Stomach (tissue), 4 donors: ENCODE measurements at regions not wholly inside any gene's neighbourhood (a gene's known extent, or its start where the extent isn't known, plus 50 kb on each side); places are given as distances from the start of the nearest gene placed in this dataset.
"Not testable (repeated sequence)": the region's sequence is repeated elsewhere in the genome, so short reads cannot be mapped to it uniquely, and the experiment has no call there.

Source experiments
- CTCF ChIP-seq, 7 experiments: fragments of 450-650 bp in 4 of 7; fragments of 200-600 bp in 3 of 7; sonication (generic) in 3 of 7; IDR thresholded peaks; one replicate each; pipeline ENCODE4 v1.5.1; 2016 to 2019; ENCODE audit warnings: antibody characterized with exemption in 7 of 7, control low read depth in 2 of 7, mild to moderate bottlenecking in 1 of 7
- EP300 ChIP-seq: sonication (generic); formaldehyde crosslinking; IDR thresholded peaks from one replicate; pipeline ENCODE4 v1.6.1; 2017; ENCODE audit warnings: antibody characterized with exemption
- POLR2AphosphoS5 ChIP-seq, 3 donors: sonication (generic); formaldehyde crosslinking; IDR thresholded peaks; one replicate each; pipeline ENCODE4 v1.6.1; 2016; ENCODE audit warnings: antibody characterized with exemption in 3 of 3

GRCh38 chr3:155998173-155998572, 122.2 kb upstream of the KCNAB1 start:
- not testable (repeated sequence) for TF ChIP-seq POLR2AphosphoS5 (IDR thresholded peaks at IDR 0.05); CTCF (IDR thresholded peaks at IDR 0.05); EP300
